NCI-H2029 treated with DMSO at 0.1 percent for 48 hours (cell line): ENCODE measurements at regions not wholly inside any gene's neighbourhood (a gene's known extent, or its start where the extent isn't known, plus 50 kb on each side); places are given as distances from the start of the nearest gene placed in this dataset.
"Not testable (repeated sequence)": the region's sequence is repeated elsewhere in the genome, so short reads cannot be mapped to it uniquely, and the experiment has no call there.

ENCODE experiments used
- DNase-seq: peaks from one replicate; lab custom pipeline; 2025; lab: John Stamatoyannopoulos, UW

- DNase-seq, result not testable (repeated sequence)
Measured at GRCh38 chr2:66242888-66243287, 192.0 kb upstream of the MEIS1 start.

- no peak for DNase-seq
Measured at GRCh38 chr2:66242099-66242789, 192.7 kb upstream of the MEIS1 start.

GRCh38 chr2:66240286-66240685 lies 194.6 kb upstream of the MEIS1 start:
- no peak for DNase-seq

GRCh38 chr2:66239655-66240054 lies 195.3 kb upstream of the MEIS1 start:
- DNase-seq, result no peak

- DNase-seq, result no peak
Measured at GRCh38 chr2:66237803-66238379, 197.0 kb upstream of the MEIS1 start.

- no peak for DNase-seq
Measured at GRCh38 chr2:66236816-66237802, 197.8 kb upstream of the MEIS1 start.

- DNase-seq, result no peak
Measured at GRCh38 chr2:66236067-66236685, 198.7 kb upstream of the MEIS1 start.

- DNase-seq, result no peak
Measured at GRCh38 chr2:66235428-66235827, 199.5 kb upstream of the MEIS1 start.

- no peak for DNase-seq
Measured at GRCh38 chr2:66233981-66234380, 200.9 kb upstream of the MEIS1 start.

- no peak for DNase-seq
Measured at GRCh38 chr2:66228128-66228547, 206.8 kb upstream of the MEIS1 start.

GRCh38 chr2:66217039-66217585 lies 217.8 kb upstream of the MEIS1 start:
- no peak for DNase-seq

GRCh38 chr2:66212749-66213148 lies 222.2 kb upstream of the MEIS1 start:
- DNase-seq, result no peak

GRCh38 chr2:66202586-66202985 lies 232.3 kb upstream of the MEIS1 start:
- DNase-seq, result no peak

GRCh38 chr2:66201242-66201641 lies 233.7 kb upstream of the MEIS1 start:
- no peak for DNase-seq

GRCh38 chr2:66198873-66199272 lies 236.1 kb upstream of the MEIS1 start:
- no peak for DNase-seq

- DNase-seq, result no peak
Measured at GRCh38 chr2:66192888-66193287, 242.0 kb upstream of the MEIS1 start.

GRCh38 chr2:66191311-66191710 lies 243.6 kb upstream of the MEIS1 start:
- no peak for DNase-seq

GRCh38 chr2:66189553-66189952 lies 245.4 kb upstream of the MEIS1 start:
- DNase-seq, result no peak

GRCh38 chr2:66186537-66186936 lies 248.4 kb upstream of the MEIS1 start:
- DNase-seq, result no peak

GRCh38 chr2:66185497-66186054 lies 249.3 kb upstream of the MEIS1 start:
- DNase-seq, result no peak

GRCh38 chr2:66177128-66177796 lies 257.7 kb upstream of the MEIS1 start:
- DNase-seq, result not testable (repeated sequence)
